SK-N-SH (cell line): ENCODE measurements at regions not wholly inside any gene's neighbourhood (a gene's known extent, or its start where the extent isn't known, plus 50 kb on each side); places are given as distances from the start of the nearest gene placed in this dataset.

Experiments used
- CTCF ChIP-seq: fragments of 200-600 bp; sonication (generic); IDR thresholded peaks from 2 replicates; pipeline ENCODE4 v1.6.1; 2017; ENCODE audit warnings: antibody characterized with exemption, mild to moderate bottlenecking, moderate library complexity
- NRF1 ChIP-seq: IDR thresholded peaks from 2 replicates; pipeline ENCODE4 v1.6.1; 2012; ENCODE audit warnings: low read depth, mild to moderate bottlenecking, low read length

DNA sequence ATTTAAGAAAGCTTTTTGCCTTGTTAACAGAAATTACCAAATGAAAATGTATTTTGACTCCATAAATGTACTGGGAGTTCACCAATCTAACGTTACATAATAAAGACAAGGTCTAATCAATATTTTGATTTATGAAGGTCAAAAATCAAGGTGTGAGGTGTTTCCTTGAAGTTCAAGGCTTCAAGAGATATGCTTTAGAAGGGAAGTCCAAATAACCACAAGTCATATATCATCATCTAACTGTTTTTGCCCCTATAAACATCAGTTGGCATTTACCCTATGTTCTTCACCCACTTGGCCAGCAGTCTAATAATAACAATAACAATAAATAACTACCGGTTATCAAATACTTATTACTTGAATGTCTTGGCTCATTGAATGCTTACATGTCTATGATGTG is 196.1 kb upstream of the ID2 start:
- TF ChIP-seq NRF1 (no peak), CTCF (no peak)
